Thymus (tissue), 11 donors: ENCODE measurements at regions not wholly inside any gene's neighbourhood (a gene's known extent, or its start where the extent isn't known, plus 50 kb on each side); places are given as distances from the start of the nearest gene placed in this dataset.
"Not testable (repeated sequence)": the region's sequence is repeated elsewhere in the genome, so short reads cannot be mapped to it uniquely, and the experiment has no call there.

Experiments
- DNase-seq, 9 donors: peaks; one replicate each; pipeline ENCODE4 v3.0.0-alpha.2; 2013; ENCODE audit warnings: low spot score in 9 of 9, low read depth in 6 of 9, missing footprints in 1 of 9
- H3K27ac ChIP-seq, 2 donors: one replicate each; pipeline ENCODE4 v1.5.1; 2013; ENCODE audit warnings: control low read depth in 1 of 2, low read depth in 1 of 2, low read length in 1 of 2, mild to moderate bottlenecking in 1 of 2, moderate library complexity in 1 of 2
- H3K27me3 ChIP-seq, 2 donors: one replicate each; pipeline ENCODE4 v1.5.1; 2013; ENCODE audit warnings: low read length in 1 of 2; ENCODE audit not compliant: control insufficient read depth in 2 of 2, insufficient read depth in 1 of 2
- H3K36me3 ChIP-seq, 2 donors: one replicate each; pipeline ENCODE4 v1.5.1; 2013; ENCODE audit warnings: low read length in 1 of 2, mild to moderate bottlenecking in 1 of 2, moderate library complexity in 1 of 2; ENCODE audit not compliant: control insufficient read depth in 2 of 2, insufficient read depth in 2 of 2
- H3K4me1 ChIP-seq, 2 donors: one replicate each; pipeline ENCODE4 v1.5.1; 2013; ENCODE audit warnings: low read length in 2 of 2; ENCODE audit not compliant: control insufficient read depth in 2 of 2, insufficient read depth in 2 of 2
- H3K4me3 ChIP-seq, 2 donors: one replicate each; pipeline ENCODE4 v1.5.1; 2013; ENCODE audit warnings: low read length in 2 of 2, control low read depth in 1 of 2, mild to moderate bottlenecking in 1 of 2
- H3K9me3 ChIP-seq, 2 donors: one replicate each; pipeline ENCODE4 v1.5.1; 2013; ENCODE audit warnings: low read length in 1 of 2, mild to moderate bottlenecking in 1 of 2; ENCODE audit not compliant: control insufficient read depth in 2 of 2, insufficient read depth in 1 of 2
- WGBS: extraction: QIAGEN DNeasy Blood & Tissue Kit; methylation state at CpG from one replicate; pipeline ENCODE4 v1.1.7; 2013; 5-methylcytosine and 5-hydroxymethylcytosine counted together
- donor health status: healthy.

- no peaks in the 10 kb centered on the region for H3K9me3 ChIP-seq
- no peak overlapping the region for H3K4me3 ChIP-seq
- H3K36me3 ChIP-seq = no peaks in the 10 kb centered on the region
- H3K27ac ChIP-seq = no peak overlapping the region
- no peaks in the 10 kb centered on the region for H3K4me1 ChIP-seq
- 89% methylated on average over 6 of the region's 6 CpGs for WGBS
- H3K27me3 ChIP-seq = no peaks in the 10 kb centered on the region
- DNase-seq = no peak
Measured at GRCh38 chr12:93092649-93092945, 163.5 kb upstream of the EEA1 start.

- Histone ChIP-seq H3K4me1 (no peaks in the 10 kb centered on the region), H3K9me3 (no peaks in the 10 kb centered on the region), H3K27me3 (no peaks in the 10 kb centered on the region), H3K27ac (no peak overlapping the region), H3K36me3 (no peaks in the 10 kb centered on the region), H3K4me3 (no peak overlapping the region)
- no peak for DNase-seq
- WGBS = 97% methylated on average over 3 of the region's 3 CpGs
Measured at GRCh38 chr12:93093243-93093642, 164.1 kb upstream of the EEA1 start.

- 91% methylated on average over 9 of the region's 9 CpGs for WGBS
- not testable (repeated sequence) for H3K27ac ChIP-seq, H3K36me3 ChIP-seq, H3K27me3 ChIP-seq, H3K9me3 ChIP-seq, H3K4me1 ChIP-seq, DNase-seq, H3K4me3 ChIP-seq
Measured at GRCh38 chr12:93094222-93094621, 165.1 kb upstream of the EEA1 start.

GRCh38 chr12:93094988-93095737 lies 166.1 kb upstream of the EEA1 start:
- H3K4me3 ChIP-seq = no peak overlapping the region
- 43% methylated on average over 7 of the region's 7 CpGs for WGBS
- peak in 1 of 9 donors; percentile 10 for DNase-seq

GRCh38 chr12:93097417-93097816 lies 168.3 kb upstream of the EEA1 start:
- no peak overlapping the region for H3K27ac ChIP-seq
- H3K36me3 ChIP-seq = no peaks in the 10 kb centered on the region
- no peaks in the 10 kb centered on the region for H3K27me3 ChIP-seq
- H3K9me3 ChIP-seq = no peaks in the 10 kb centered on the region
- H3K4me3 ChIP-seq = no peak overlapping the region
- H3K4me1 ChIP-seq = no peaks in the 10 kb centered on the region
- DNase-seq = no peak

More at GRCh38 chr12:93094988-93095737, 166.1 kb upstream of the EEA1 start:
- Histone ChIP-seq H3K4me1 (no peaks in the 10 kb centered on the region), H3K9me3 (no peaks in the 10 kb centered on the region), H3K27me3 (no peaks in the 10 kb centered on the region), H3K36me3 (no peaks in the 10 kb centered on the region), H3K27ac (no peak overlapping the region)

DNA sequence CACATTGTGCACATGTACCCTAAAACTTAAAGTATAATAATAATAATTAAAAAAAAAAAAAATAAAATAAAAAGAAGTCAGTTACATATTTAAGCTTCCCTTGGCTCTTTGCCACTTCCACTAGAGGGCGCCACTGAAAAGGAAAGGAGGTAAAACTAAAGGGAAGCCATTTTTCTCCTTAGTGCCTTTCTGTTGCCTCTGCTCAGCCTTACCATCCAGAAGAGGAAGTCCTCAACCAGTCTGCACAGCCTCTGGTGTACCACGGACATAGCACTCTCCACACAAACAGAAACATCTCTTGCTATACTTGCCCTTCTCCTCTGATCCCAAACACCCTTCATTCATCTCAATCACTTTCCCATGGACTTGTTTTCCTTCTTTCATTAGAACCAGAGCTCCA lies 169.0 kb upstream of the EEA1 start:
- Histone ChIP-seq H3K9me3 (no peaks in the 10 kb centered on the region), H3K4me3 (no peak overlapping the region), H3K27ac (no peak overlapping the region), H3K36me3 (no peaks in the 10 kb centered on the region), H3K27me3 (no peaks in the 10 kb centered on the region), H3K4me1 (no peaks in the 10 kb centered on the region)
- 38% methylated on average over 2 of the region's 2 CpGs for WGBS
- DNase-seq = peak; percentile 36 to 90 (median 72)

GRCh38 chr12:93099792-93100191 lies 170.7 kb upstream of the EEA1 start:
- no peaks in the 10 kb centered on the region for H3K9me3 ChIP-seq
- no peak for DNase-seq
- 96% methylated on average over 1 of the region's 1 CpG for WGBS
- H3K4me3 ChIP-seq = no peak overlapping the region
- H3K36me3 ChIP-seq = no peaks in the 10 kb centered on the region
- H3K4me1 ChIP-seq = no peaks in the 10 kb centered on the region
- no peaks in the 10 kb centered on the region for H3K27me3 ChIP-seq
- H3K27ac ChIP-seq = no peak overlapping the region

GRCh38 chr12:93100610-93101009 lies 171.5 kb upstream of the EEA1 start:
- no peak overlapping the region for H3K4me3 ChIP-seq
- H3K27me3 ChIP-seq = no peaks in the 10 kb centered on the region
- no peaks in the 10 kb centered on the region for H3K4me1 ChIP-seq
- H3K36me3 ChIP-seq = no peaks in the 10 kb centered on the region
- no peak for DNase-seq
- H3K9me3 ChIP-seq = no peaks in the 10 kb centered on the region
- WGBS = 99% methylated on average over 4 of the region's 4 CpGs
- H3K27ac ChIP-seq = no peak overlapping the region

- Histone ChIP-seq H3K27ac (no peak overlapping the region), H3K9me3 (no peaks in the 10 kb centered on the region), H3K36me3 (no peaks in the 10 kb centered on the region), H3K4me1 (no peaks in the 10 kb centered on the region), H3K27me3 (no peaks in the 10 kb centered on the region), H3K4me3 (no peak overlapping the region)
- WGBS = 98% methylated on average over 4 of the region's 4 CpGs
- no peak for DNase-seq
Measured at GRCh38 chr12:93101367-93101766, 172.3 kb upstream of the EEA1 start.

DNA sequence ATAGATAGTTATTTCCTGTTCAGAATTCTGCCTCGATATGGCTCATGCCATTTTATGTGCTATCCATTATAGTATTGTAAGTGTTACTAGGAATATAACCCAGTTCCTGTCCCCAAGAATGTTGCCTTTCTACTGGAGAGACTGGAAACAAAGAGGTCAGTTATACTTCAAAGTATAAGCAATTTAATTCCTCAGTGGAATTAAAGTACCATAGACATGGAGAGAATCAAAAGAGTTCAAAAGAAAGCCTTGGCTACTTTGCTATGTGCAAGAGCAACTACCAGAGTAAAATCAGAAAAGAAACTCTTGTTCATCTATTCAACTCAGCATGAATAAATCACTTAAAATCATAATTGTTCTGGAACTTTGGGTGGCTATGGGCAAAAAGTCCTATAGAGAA lies 173.2 kb upstream of the EEA1 start:
- no peaks in the 10 kb centered on the region for H3K36me3 ChIP-seq
- H3K4me3 ChIP-seq = no peak overlapping the region
- no peaks in the 10 kb centered on the region for H3K9me3 ChIP-seq
- no peak overlapping the region for H3K27ac ChIP-seq
- 86% methylated on average over 1 of the region's 1 CpG for WGBS
- no peaks in the 10 kb centered on the region for H3K27me3 ChIP-seq
- H3K4me1 ChIP-seq = no peaks in the 10 kb centered on the region
- DNase-seq = no peak
